ENCODE measurements at regions not wholly inside any gene's neighbourhood (a gene's known extent, or its start where the extent isn't known, plus 50 kb on each side); places are given as distances from the start of the nearest gene placed in this dataset.

- no peak overlapping the region for H3K4me3 ChIP-seq
- no peak for TF ChIP-seq CTCF (IDR thresholded peaks at IDR 0.05)
- no peak for TF ChIP-seq POLR2A (IDR thresholded peaks at IDR 0.05)
- H3K27me3 ChIP-seq: no peaks in the 10 kb centered on the region
- H3K4me1 ChIP-seq: no peaks in the 10 kb centered on the region
- no peaks in the 10 kb centered on the region for H3K9me3 ChIP-seq
- H3K27ac ChIP-seq: no peak overlapping the region
- no peaks in the 10 kb centered on the region for H3K36me3 ChIP-seq
- no peak for DNase-seq
These were observed 85.2 kb upstream of the PRL start for GRCh38 chr6:22381845-22382544.

GRCh38 chr6:22383016-22383415 lies 86.2 kb upstream of the PRL start:
- Histone ChIP-seq H3K36me3 (no peaks in the 10 kb centered on the region), H3K9me3 (no peaks in the 10 kb centered on the region), H3K27ac (no peak overlapping the region), H3K4me3 (no peak overlapping the region), H3K27me3 (no peaks in the 10 kb centered on the region), H3K4me1 (no peaks in the 10 kb centered on the region)
- no peak for TF ChIP-seq CTCF (IDR thresholded peaks at IDR 0.05)
- no peak for TF ChIP-seq POLR2A (IDR thresholded peaks at IDR 0.05)
- DNase-seq: no peak

- Histone ChIP-seq H3K9me3 (no peaks in the 10 kb centered on the region), H3K36me3 (no peaks in the 10 kb centered on the region), H3K4me1 (no peaks in the 10 kb centered on the region), H3K27me3 (no peaks in the 10 kb centered on the region), H3K4me3 (no peak overlapping the region), H3K27ac (no peak overlapping the region)
- DNase-seq: no peak
- TF ChIP-seq CTCF (IDR thresholded peaks at IDR 0.05) (no peak), POLR2A (IDR thresholded peaks at IDR 0.05) (no peak)
These were observed 95.9 kb upstream of the PRL start for GRCh38 chr6:22392711-22393110.

- TF ChIP-seq CTCF (IDR thresholded peaks at IDR 0.05) (no peak), POLR2A (IDR thresholded peaks at IDR 0.05) (no peak)
- Histone ChIP-seq H3K36me3 (no peaks in the 10 kb centered on the region), H3K27ac (no peak overlapping the region), H3K27me3 (no peaks in the 10 kb centered on the region), H3K9me3 (no peaks in the 10 kb centered on the region), H3K4me1 (no peaks in the 10 kb centered on the region), H3K4me3 (no peak overlapping the region)
- no peak for DNase-seq
These were observed 97.9 kb upstream of the PRL start for GRCh38 chr6:22394691-22395090.

GRCh38 chr6:22399693-22400092 lies 102.9 kb upstream of the PRL start:
- no peak overlapping the region for H3K4me3 ChIP-seq
- TF ChIP-seq POLR2A (IDR thresholded peaks at IDR 0.05): no peak
- no peak for TF ChIP-seq CTCF (IDR thresholded peaks at IDR 0.05)
- no peak for DNase-seq
- no peaks in the 10 kb centered on the region for H3K27me3 ChIP-seq
- H3K4me1 ChIP-seq: no peaks in the 10 kb centered on the region
- H3K36me3 ChIP-seq: no peaks in the 10 kb centered on the region
- no peak overlapping the region for H3K27ac ChIP-seq
- H3K9me3 ChIP-seq: no peaks in the 10 kb centered on the region

GRCh38 chr6:22401206-22401605 lies 104.4 kb upstream of the PRL start:
- Histone ChIP-seq H3K36me3 (no peaks in the 10 kb centered on the region), H3K27me3 (no peaks in the 10 kb centered on the region), H3K9me3 (no peaks in the 10 kb centered on the region), H3K4me3 (no peak overlapping the region), H3K27ac (no peak overlapping the region), H3K4me1 (no peaks in the 10 kb centered on the region)
- no peak for DNase-seq
- TF ChIP-seq POLR2A (IDR thresholded peaks at IDR 0.05): no peak
- TF ChIP-seq CTCF (IDR thresholded peaks at IDR 0.05): no peak

Data from Peyer's patch (tissue), 4 donors.